Sigmoid colon (tissue), 4 donors: ENCODE measurements at regions not wholly inside any gene's neighbourhood (a gene's known extent, or its start where the extent isn't known, plus 50 kb on each side); places are given as distances from the start of the nearest gene placed in this dataset.

ENCODE experiments used
- EP300 ChIP-seq, 4 donors: sonication (generic); formaldehyde crosslinking; IDR thresholded peaks; one replicate each; pipeline ENCODE4 v1.6.1; 2017; ENCODE audit warnings: antibody characterized with exemption in 4 of 4
- POLR2A ChIP-seq, 2 donors: fragments of 450-650 bp; IDR thresholded peaks; one replicate each; pipeline ENCODE4 v1.6.1; 2016; ENCODE audit warnings: antibody characterized with exemption in 2 of 2, mild to moderate bottlenecking in 2 of 2, moderate library complexity in 2 of 2
- POLR2AphosphoS5 ChIP-seq, 4 donors: sonication (generic); formaldehyde crosslinking; IDR thresholded peaks; one replicate each; pipeline ENCODE4 v1.6.1; 2017; ENCODE audit warnings: antibody characterized with exemption in 4 of 4
- TF ChIP-seq, protein P1 (sequence below), 4 experiments: fragments of 450-650 bp in 3 of 4; fragments of 200-600 bp in 1 of 4; IDR thresholded peaks; one replicate each; pipeline ENCODE4 v1.5.1; 2016 to 2019; ENCODE audit warnings: antibody characterized with exemption in 4 of 4, mild to moderate bottlenecking in 3 of 4, moderate library complexity in 2 of 4

DNA sequence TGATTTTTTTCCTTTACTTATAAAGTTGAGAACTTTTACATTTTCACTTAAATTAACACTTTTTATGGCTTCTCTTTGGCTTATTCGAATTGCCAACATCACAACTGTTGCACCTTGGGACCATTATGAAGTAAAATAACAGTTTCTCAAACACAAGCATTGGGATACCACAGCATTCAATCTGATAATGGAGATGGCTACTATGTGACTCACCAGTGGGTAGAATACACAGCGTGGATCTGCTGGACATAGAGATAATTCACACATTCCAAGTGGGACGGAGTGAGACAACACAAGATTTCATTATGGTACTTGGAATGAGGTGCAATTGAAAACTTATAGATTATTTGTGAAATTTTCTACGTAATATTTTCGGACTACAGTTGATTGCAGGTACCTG, 68.0 kb downstream of the ADAMTS1 start:
- TF ChIP-seq, protein P1, sequence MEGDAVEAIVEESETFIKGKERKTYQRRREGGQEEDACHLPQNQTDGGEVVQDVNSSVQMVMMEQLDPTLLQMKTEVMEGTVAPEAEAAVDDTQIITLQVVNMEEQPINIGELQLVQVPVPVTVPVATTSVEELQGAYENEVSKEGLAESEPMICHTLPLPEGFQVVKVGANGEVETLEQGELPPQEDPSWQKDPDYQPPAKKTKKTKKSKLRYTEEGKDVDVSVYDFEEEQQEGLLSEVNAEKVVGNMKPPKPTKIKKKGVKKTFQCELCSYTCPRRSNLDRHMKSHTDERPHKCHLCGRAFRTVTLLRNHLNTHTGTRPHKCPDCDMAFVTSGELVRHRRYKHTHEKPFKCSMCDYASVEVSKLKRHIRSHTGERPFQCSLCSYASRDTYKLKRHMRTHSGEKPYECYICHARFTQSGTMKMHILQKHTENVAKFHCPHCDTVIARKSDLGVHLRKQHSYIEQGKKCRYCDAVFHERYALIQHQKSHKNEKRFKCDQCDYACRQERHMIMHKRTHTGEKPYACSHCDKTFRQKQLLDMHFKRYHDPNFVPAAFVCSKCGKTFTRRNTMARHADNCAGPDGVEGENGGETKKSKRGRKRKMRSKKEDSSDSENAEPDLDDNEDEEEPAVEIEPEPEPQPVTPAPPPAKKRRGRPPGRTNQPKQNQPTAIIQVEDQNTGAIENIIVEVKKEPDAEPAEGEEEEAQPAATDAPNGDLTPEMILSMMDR (IDR thresholded peaks at IDR 0.05), result no peak
- TF ChIP-seq POLR2A (IDR thresholded peaks at IDR 0.05) (no peak), EP300 (IDR thresholded peaks at IDR 0.05) (no peak), POLR2AphosphoS5 (IDR thresholded peaks at IDR 0.05) (no peak)
